SK-N-SH treated with all-trans-retinoic acid at 6 μM for 48 hours (cell line): ENCODE measurements at regions not wholly inside any gene's neighbourhood (a gene's known extent, or its start where the extent isn't known, plus 50 kb on each side); places are given as distances from the start of the nearest gene placed in this dataset.

Experiments used
- ATAC-seq: fragments of 200-7000 bp; cut with Tn5 transposase; 3 replicates; pipeline ENCODE4 v1.9.1; 2020; ENCODE audit warnings: mild to moderate bottlenecking, moderate library complexity
- ARNTL ChIP-seq: fragments of 450-650 bp; formaldehyde crosslinking; IDR thresholded peaks from 2 replicates; pipeline ENCODE4 v1.5.0; 2020; ENCODE audit warnings: low read depth, mild to moderate bottlenecking, moderate library complexity, borderline replicate concordance
- BACH2 ChIP-seq: fragments of 250-450 bp; sonication (Bioruptor Pico); IDR thresholded peaks from 2 replicates; pipeline ENCODE4 v1.9.0; 2021; ENCODE audit warnings: mild to moderate bottlenecking, borderline replicate concordance
- CSDC2 ChIP-seq: fragments of 250-450 bp; sonication (Bioruptor Pico); IDR thresholded peaks from 2 replicates; pipeline ENCODE4 v1.5.0; 2020; ENCODE audit warnings: mild to moderate bottlenecking, moderate library complexity
- ESRRG ChIP-seq: fragments of 250-450 bp; sonication (Bioruptor Pico); IDR thresholded peaks from 2 replicates; pipeline ENCODE4 v1.6.1; 2021; ENCODE audit warnings: mild to moderate bottlenecking
- ISL1 ChIP-seq: fragments of 250-450 bp; sonication (Bioruptor Pico); IDR thresholded peaks from 2 replicates; pipeline ENCODE4 v2.1.2; 2022; ENCODE audit warnings: mild to moderate bottlenecking, moderate library complexity
- OSR1 ChIP-seq: fragments of 250-450 bp; sonication (Bioruptor Pico); IDR thresholded peaks from 2 replicates; pipeline ENCODE4 v1.8.0; 2022; ENCODE audit warnings: moderate library complexity, mild to moderate bottlenecking, inconsistent platforms
- PPARA ChIP-seq: fragments of 250-450 bp; sonication (Bioruptor Pico); IDR thresholded peaks from 2 replicates; pipeline ENCODE4 v1.5.0; 2020; ENCODE audit warnings: mild to moderate bottlenecking, borderline replicate concordance
- SNAI2 ChIP-seq: fragments of 250-450 bp; sonication (Bioruptor Pico); IDR thresholded peaks from 2 replicates; pipeline ENCODE4 v1.5.0; 2020; ENCODE audit warnings: mild to moderate bottlenecking, moderate library complexity
- TCF4 ChIP-seq: fragments of 250-450 bp; sonication (Bioruptor Pico); IDR thresholded peaks from 2 replicates; pipeline ENCODE4 v1.8.0; 2021; ENCODE audit warnings: mild to moderate bottlenecking, moderate library complexity, borderline replicate concordance
- TOX ChIP-seq: fragments of 250-450 bp; sonication (Bioruptor Pico); IDR thresholded peaks from 2 replicates; pipeline ENCODE4 v1.8.0; 2021; ENCODE audit warnings: mild to moderate bottlenecking, moderate library complexity, borderline replicate concordance
- ZC3H10 ChIP-seq: fragments of 250-450 bp; sonication (Bioruptor Pico); IDR thresholded peaks from 2 replicates; pipeline ENCODE4 v1.5.1; 2021; ENCODE audit warnings: mild to moderate bottlenecking, moderate library complexity
- ZFP3 ChIP-seq: fragments of 250-450 bp; sonication (Bioruptor Pico); IDR thresholded peaks from 2 replicates; pipeline ENCODE4 v1.5.0; 2020; ENCODE audit warnings: mild to moderate bottlenecking, moderate library complexity
- ZFP30 ChIP-seq: fragments of 450-650 bp; formaldehyde crosslinking; IDR thresholded peaks from 2 replicates; pipeline ENCODE4 v1.5.0; 2022; ENCODE audit warnings: mild to moderate bottlenecking, moderate library complexity
- ZNF565 ChIP-seq: fragments of 450-650 bp; formaldehyde crosslinking; conservative IDR thresholded peaks from 2 replicates; pipeline ENCODE4 v1.5.0; 2020; ENCODE audit warnings: low read depth, mild to moderate bottlenecking, moderate library complexity
- ZNF70 ChIP-seq: fragments of 450-650 bp; formaldehyde crosslinking; IDR thresholded peaks from 2 replicates; pipeline ENCODE4 v1.5.0; 2020; ENCODE audit warnings: mild to moderate bottlenecking, moderate library complexity
- TF ChIP-seq, protein P1 (sequence below): fragments of 250-450 bp; sonication (Bioruptor Pico); IDR thresholded peaks from 2 replicates; pipeline ENCODE4 v1.5.0; 2020; ENCODE audit warnings: mild to moderate bottlenecking, moderate library complexity
- TF ChIP-seq, protein P2 (sequence below): fragments of 250-450 bp; sonication (Bioruptor Pico); IDR thresholded peaks from 2 replicates; pipeline ENCODE4 v1.5.1; 2021; ENCODE audit warnings: mild to moderate bottlenecking, moderate library complexity
- TF ChIP-seq, protein P3 (sequence below): fragments of 250-450 bp; sonication (Bioruptor Pico); IDR thresholded peaks from 2 replicates; pipeline ENCODE4 v1.5.1; 2020; ENCODE audit warnings: low read depth, mild to moderate bottlenecking, moderate library complexity
- TF ChIP-seq, protein P4 (sequence below): fragments of 250-450 bp; sonication (Bioruptor Pico); IDR thresholded peaks from 2 replicates; pipeline ENCODE4 v1.8.0; 2020; ENCODE audit warnings: mild to moderate bottlenecking, moderate library complexity, borderline replicate concordance
- TF ChIP-seq, protein P5 (sequence below): fragments of 250-450 bp; sonication (Bioruptor Pico); IDR thresholded peaks from 2 replicates; pipeline ENCODE4 v1.8.0; 2021; ENCODE audit warnings: low read depth, mild to moderate bottlenecking, moderate library complexity, borderline replicate concordance

DNA sequence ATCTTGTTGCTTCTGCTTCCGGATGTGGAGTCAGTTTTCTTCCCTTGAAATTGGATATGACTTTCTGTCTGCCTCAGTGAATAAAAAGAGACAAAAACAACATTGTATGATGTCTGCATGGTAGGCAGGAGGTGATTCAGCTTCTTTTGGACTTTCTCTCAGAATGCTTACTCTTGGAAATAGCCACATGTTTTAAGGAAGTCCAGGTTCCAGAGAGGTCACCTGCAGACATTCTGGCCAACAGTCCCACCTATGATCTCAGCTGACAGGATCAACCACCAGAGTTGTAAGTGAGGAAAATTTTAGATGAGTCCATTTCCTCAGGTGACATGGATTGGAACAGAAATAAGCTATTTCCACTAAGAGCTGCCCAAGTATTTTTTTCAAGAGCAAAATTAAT, 508.7 kb upstream of the FAM98A start:
- TF ChIP-seq ZC3H10 (CRISPR knock-in tag) = no peak
- no peak for TF ChIP-seq TCF4 (CRISPR knock-in tag)
- TF ChIP-seq, protein P1, sequence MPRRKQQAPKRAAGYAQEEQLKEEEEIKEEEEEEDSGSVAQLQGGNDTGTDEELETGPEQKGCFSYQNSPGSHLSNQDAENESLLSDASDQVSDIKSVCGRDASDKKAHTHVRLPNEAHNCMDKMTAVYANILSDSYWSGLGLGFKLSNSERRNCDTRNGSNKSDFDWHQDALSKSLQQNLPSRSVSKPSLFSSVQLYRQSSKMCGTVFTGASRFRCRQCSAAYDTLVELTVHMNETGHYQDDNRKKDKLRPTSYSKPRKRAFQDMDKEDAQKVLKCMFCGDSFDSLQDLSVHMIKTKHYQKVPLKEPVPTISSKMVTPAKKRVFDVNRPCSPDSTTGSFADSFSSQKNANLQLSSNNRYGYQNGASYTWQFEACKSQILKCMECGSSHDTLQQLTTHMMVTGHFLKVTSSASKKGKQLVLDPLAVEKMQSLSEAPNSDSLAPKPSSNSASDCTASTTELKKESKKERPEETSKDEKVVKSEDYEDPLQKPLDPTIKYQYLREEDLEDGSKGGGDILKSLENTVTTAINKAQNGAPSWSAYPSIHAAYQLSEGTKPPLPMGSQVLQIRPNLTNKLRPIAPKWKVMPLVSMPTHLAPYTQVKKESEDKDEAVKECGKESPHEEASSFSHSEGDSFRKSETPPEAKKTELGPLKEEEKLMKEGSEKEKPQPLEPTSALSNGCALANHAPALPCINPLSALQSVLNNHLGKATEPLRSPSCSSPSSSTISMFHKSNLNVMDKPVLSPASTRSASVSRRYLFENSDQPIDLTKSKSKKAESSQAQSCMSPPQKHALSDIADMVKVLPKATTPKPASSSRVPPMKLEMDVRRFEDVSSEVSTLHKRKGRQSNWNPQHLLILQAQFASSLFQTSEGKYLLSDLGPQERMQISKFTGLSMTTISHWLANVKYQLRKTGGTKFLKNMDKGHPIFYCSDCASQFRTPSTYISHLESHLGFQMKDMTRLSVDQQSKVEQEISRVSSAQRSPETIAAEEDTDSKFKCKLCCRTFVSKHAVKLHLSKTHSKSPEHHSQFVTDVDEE (CRISPR knock-in tag) = no peak
- no peak for TF ChIP-seq SNAI2 (CRISPR knock-in tag)
- TF ChIP-seq, protein P2, sequence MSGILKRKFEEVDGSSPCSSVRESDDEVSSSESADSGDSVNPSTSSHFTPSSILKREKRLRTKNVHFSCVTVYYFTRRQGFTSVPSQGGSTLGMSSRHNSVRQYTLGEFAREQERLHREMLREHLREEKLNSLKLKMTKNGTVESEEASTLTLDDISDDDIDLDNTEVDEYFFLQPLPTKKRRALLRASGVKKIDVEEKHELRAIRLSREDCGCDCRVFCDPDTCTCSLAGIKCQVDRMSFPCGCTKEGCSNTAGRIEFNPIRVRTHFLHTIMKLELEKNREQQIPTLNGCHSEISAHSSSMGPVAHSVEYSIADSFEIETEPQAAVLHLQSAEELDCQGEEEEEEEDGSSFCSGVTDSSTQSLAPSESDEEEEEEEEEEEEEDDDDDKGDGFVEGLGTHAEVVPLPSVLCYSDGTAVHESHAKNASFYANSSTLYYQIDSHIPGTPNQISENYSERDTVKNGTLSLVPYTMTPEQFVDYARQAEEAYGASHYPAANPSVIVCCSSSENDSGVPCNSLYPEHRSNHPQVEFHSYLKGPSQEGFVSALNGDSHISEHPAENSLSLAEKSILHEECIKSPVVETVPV = no peak
- no peak for TF ChIP-seq TOX (CRISPR knock-in tag)
- TF ChIP-seq BACH2 (CRISPR knock-in tag) = no peak
- TF ChIP-seq CSDC2 (CRISPR knock-in tag) = no peak
- TF ChIP-seq, protein P3, sequence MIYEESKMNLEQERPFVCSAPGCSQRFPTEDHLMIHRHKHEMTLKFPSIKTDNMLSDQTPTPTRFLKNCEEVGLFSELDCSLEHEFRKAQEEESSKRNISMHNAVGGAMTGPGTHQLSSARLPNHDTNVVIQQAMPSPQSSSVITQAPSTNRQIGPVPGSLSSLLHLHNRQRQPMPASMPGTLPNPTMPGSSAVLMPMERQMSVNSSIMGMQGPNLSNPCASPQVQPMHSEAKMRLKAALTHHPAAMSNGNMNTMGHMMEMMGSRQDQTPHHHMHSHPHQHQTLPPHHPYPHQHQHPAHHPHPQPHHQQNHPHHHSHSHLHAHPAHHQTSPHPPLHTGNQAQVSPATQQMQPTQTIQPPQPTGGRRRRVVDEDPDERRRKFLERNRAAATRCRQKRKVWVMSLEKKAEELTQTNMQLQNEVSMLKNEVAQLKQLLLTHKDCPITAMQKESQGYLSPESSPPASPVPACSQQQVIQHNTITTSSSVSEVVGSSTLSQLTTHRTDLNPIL (CRISPR knock-in tag) = no peak
- no peak for TF ChIP-seq ZNF565
- no peak for ATAC-seq

DNA sequence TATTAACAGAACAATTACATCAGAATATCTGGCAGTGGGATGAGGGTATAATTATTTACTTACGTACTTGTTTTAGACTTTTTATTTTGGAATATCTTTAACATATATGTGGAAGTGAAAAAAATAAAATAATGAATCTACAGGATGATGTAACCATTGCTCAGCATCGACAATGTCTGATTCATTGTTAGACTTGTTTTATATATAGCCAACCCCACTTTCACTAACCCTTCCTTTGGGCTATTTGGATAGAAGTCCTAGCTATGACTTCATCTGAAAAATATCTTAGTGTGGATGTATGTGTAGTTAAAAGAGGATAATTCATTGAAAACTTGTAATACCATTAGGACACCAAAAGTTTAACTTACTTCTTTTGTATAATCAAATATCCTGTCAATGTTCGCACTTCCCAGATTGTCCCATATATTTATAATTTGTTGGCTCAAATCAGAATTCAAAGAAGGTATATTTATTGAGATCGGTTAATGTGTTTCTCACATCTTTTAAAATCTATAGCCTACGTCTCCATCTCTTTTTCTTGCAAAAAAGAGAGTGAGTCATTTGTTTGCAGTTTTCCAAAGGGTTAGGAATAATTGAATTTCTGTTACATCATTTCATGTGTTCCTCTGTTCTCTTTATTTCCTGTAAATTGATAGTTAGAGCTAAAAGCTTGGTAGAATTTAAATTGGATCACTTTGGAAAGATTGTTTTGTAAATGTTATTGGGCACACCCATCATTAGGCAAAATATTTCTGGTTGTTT, 506.1 kb upstream of the FAM98A start:
- no peak for ATAC-seq
- no peak for TF ChIP-seq ARNTL (CRISPR knock-in tag)
- TF ChIP-seq, protein P2 = no peak
- TF ChIP-seq ISL1 = no peak
- no peak for TF ChIP-seq ZNF565
- TF ChIP-seq PPARA (CRISPR knock-in tag) = no peak
- TF ChIP-seq, protein P4, sequence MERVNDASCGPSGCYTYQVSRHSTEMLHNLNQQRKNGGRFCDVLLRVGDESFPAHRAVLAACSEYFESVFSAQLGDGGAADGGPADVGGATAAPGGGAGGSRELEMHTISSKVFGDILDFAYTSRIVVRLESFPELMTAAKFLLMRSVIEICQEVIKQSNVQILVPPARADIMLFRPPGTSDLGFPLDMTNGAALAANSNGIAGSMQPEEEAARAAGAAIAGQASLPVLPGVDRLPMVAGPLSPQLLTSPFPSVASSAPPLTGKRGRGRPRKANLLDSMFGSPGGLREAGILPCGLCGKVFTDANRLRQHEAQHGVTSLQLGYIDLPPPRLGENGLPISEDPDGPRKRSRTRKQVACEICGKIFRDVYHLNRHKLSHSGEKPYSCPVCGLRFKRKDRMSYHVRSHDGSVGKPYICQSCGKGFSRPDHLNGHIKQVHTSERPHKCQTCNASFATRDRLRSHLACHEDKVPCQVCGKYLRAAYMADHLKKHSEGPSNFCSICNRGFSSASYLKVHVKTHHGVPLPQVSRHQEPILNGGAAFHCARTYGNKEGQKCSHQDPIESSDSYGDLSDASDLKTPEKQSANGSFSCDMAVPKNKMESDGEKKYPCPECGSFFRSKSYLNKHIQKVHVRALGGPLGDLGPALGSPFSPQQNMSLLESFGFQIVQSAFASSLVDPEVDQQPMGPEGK (CRISPR knock-in tag) = no peak
- TF ChIP-seq ZNF70 = no peak
- no peak for TF ChIP-seq ESRRG (CRISPR knock-in tag)
- TF ChIP-seq TOX (CRISPR knock-in tag) = no peak
- TF ChIP-seq SNAI2 (CRISPR knock-in tag) = no peak
- no peak for TF ChIP-seq ZC3H10 (CRISPR knock-in tag)
- no peak for TF ChIP-seq ZFP3
- no peak for TF ChIP-seq TCF4 (CRISPR knock-in tag)
- TF ChIP-seq, protein P3 (CRISPR knock-in tag) = no peak
- TF ChIP-seq, protein P5, sequence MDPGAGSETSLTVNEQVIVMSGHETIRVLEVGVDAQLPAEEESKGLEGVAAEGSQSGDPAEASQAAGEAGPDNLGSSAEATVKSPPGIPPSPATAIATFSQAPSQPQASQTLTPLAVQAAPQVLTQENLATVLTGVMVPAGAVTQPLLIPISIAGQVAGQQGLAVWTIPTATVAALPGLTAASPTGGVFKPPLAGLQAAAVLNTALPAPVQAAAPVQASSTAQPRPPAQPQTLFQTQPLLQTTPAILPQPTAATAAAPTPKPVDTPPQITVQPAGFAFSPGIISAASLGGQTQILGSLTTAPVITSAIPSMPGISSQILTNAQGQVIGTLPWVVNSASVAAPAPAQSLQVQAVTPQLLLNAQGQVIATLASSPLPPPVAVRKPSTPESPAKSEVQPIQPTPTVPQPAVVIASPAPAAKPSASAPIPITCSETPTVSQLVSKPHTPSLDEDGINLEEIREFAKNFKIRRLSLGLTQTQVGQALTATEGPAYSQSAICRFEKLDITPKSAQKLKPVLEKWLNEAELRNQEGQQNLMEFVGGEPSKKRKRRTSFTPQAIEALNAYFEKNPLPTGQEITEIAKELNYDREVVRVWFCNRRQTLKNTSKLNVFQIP (CRISPR knock-in tag) = no peak
- TF ChIP-seq ZFP30 = no peak
- no peak for TF ChIP-seq OSR1
